ENCODE measurements at regions not wholly inside any gene's neighbourhood (a gene's known extent, or its start where the extent isn't known, plus 50 kb on each side); places are given as distances from the start of the nearest gene placed in this dataset.

DNA sequence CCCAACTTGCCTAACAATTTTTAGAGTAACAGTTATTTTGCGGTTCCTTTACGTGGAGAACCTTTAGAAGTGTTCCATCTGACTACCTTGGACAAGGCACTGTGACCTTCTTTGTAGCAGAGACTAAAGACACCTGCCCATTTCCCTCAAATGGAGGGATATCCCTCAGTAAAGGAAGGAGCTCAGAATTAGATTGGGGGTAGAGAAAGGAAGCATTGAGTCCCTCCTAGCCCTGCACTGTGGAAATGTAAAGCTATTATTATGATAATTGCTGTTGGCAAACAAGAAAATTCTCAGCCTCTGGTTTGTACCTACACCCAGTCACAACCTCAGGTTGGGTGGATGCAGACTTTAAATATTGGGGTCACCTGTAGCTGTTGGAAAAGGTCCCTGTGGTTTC lies 72.6 kb upstream of the MACF1 start:
- DNase-seq (ENCODE audit: low spot score) = no peak
- TF ChIP-seq, protein P1, sequence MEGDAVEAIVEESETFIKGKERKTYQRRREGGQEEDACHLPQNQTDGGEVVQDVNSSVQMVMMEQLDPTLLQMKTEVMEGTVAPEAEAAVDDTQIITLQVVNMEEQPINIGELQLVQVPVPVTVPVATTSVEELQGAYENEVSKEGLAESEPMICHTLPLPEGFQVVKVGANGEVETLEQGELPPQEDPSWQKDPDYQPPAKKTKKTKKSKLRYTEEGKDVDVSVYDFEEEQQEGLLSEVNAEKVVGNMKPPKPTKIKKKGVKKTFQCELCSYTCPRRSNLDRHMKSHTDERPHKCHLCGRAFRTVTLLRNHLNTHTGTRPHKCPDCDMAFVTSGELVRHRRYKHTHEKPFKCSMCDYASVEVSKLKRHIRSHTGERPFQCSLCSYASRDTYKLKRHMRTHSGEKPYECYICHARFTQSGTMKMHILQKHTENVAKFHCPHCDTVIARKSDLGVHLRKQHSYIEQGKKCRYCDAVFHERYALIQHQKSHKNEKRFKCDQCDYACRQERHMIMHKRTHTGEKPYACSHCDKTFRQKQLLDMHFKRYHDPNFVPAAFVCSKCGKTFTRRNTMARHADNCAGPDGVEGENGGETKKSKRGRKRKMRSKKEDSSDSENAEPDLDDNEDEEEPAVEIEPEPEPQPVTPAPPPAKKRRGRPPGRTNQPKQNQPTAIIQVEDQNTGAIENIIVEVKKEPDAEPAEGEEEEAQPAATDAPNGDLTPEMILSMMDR (IDR thresholded peaks at IDR 0.05; ENCODE audit: extremely low read depth, missing control alignments) = no peak

DNA sequence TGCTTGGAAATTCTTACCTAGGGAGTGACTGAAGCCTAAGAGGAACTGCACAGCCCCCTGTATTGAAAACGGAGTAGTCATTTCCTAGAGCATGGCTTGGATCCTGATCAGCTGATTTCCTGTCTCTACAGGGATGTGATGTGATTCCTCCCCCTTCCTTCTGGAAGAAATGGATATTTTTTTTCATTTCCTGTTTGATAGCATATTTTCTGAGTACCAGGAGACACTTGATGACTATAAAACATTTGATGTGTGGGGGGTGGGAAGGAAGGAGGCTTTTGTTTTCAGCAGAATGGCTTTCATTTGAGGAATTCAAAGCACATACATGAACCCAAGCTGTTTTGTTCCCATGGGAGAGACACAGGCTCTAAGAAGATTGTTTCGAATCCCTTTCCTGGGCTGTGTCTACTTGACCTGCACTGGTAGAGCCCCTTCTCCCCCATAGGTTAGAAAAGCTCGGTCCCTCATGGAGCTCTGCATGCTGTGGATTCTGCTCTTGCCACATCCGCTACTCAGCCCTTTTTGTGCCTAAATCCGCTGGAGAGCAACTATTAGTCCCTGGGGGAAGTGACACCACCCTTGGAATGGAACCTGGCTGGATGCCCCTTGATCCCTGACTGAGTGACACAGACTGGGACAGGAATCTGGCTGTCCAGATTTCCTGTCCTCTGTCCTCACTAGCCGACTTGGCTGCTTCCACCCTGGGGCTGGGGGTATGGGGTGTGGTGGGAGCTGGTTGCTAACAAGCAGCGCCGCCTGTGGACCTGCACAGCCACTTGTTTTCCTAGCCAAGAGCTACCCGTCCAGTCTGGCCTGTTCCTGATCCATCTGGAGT lies 71.8 kb upstream of the MACF1 start:
- TF ChIP-seq, protein P1 (IDR thresholded peaks at IDR 0.05; ENCODE audit: extremely low read depth, missing control alignments) = no peak
- no peak for DNase-seq (ENCODE audit: low spot score)

DNA sequence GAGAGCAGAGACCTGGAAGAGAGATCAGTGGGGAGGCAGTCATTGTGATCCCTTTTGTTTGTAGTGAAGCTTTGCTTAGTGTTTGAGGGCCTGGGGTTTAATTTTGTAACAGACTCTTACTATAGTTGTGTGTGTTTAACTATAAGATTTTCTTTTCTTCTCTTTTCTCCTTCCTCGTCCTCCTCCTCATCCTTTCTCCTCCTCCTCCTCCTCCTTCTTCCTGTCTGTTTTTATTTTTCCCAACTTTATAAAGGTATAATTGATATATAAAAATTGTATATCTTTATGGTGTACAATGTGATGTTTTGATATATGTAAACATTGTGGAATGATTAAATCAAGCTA lies 71.2 kb upstream of the MACF1 start:
- no peak for DNase-seq (ENCODE audit: low spot score)
- TF ChIP-seq, protein P1 (IDR thresholded peaks at IDR 0.05; ENCODE audit: extremely low read depth, missing control alignments) = no peak

DNA sequence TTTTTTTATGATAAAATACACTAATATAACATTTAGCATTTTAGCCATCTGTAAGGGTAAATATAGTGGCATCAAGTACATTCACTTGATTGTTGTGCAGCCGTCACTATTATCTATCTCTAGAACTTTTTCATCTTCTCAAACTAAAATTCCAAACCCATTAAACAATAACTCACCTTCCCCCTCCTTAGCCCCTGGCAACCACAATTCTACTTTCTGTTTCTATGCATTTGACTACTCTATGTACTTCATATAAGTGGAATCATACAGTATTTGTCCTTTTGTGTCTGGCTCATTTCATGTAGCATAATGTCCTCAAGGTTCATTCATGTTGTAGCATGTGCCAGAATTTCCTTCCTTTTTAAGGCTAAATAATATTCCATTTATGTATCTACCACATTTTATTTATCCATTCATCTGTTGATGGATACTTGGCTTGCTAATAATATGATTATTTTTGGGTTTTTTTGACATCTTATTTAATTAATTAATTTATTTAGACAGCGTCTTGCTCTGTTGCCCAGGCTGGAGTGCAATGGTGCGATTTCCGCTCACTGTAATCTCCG lies 69.6 kb upstream of the MACF1 start:
- no peak for DNase-seq (ENCODE audit: low spot score)
- TF ChIP-seq, protein P1 (IDR thresholded peaks at IDR 0.05; ENCODE audit: extremely low read depth, missing control alignments) = no peak

DNA sequence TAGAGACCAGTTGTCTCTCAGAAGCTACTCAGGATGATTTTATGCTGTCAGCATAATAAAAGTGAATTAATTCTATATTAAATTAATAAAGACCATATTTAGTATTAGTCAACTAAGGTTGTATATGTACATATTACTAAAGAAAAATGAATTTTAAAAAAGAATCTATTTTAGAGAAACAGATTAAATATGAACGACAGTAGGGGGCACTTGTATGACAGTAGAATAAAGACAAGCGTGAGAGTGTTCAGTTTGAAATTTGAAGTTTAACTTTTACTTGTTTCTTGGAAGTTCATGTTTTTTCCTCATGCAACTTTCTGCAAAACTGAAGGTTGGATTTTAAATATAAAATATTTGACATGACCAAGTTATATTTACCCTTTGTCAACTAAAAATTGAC lies 67.9 kb upstream of the MACF1 start:
- TF ChIP-seq, protein P1 (IDR thresholded peaks at IDR 0.05; ENCODE audit: extremely low read depth, missing control alignments) = no peak
- no peak for DNase-seq (ENCODE audit: low spot score)

DNA sequence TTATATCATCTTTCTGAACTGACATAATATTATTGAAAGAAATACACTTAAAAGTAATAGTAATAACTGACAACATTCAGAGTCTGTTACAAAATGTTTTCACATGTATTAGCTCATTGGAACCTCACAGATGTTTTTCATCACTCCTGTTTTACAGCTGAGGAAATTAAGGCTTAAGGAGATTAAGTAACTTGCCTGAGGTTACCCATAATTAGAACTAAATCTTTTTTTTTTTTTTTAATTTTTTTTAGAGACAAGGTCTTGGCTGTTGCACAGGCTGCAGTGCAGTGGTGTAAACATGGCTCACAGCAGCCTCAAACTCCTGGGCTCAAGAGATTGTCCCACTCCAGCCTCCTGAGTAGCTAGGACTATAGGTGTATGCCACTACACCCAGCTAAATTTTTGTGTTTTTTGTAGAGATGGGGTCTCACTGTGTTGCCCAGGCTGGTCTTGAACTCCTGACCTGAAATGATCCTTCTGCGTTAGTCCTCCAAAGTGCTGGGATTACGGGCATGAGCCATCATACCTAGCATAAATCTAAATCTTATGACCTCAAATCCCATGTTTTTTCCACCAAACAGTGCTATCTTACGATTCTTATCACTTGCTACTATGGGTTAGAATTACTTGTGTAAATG lies 64.7 kb upstream of the MACF1 start:
- TF ChIP-seq, protein P1 (IDR thresholded peaks at IDR 0.05; ENCODE audit: extremely low read depth, missing control alignments) = no peak
- no peak for DNase-seq (ENCODE audit: low spot score)

DNA sequence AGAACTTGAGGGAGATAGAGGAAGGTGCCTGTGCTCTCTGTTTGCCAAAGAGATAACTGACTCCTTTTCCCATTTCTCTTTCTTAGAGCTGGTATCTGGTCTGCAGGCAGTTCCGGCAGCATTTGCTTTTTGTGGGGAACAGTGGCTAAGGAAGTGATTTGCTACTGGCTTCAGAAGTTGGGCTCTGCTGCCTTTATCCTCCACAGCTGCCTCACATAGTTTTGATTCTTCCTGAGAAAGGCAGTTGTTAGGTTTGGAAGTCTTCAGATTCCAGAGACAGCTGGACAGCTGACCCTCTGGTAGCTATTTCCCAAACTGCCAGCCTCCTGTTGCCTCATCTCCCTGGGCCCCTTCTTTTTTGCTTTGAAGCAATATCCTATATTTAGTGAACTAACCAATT lies 62.6 kb upstream of the MACF1 start:
- TF ChIP-seq, protein P1 (IDR thresholded peaks at IDR 0.05; ENCODE audit: extremely low read depth, missing control alignments) = no peak
- no peak for DNase-seq (ENCODE audit: low spot score)
